ENCODE measurements at regions not wholly inside any gene's neighbourhood (a gene's known extent, or its start where the extent isn't known, plus 50 kb on each side); places are given as distances from the start of the nearest gene placed in this dataset.

- H3K23me2 ChIP-seq (ENCODE audit: insufficient read length, low read depth, low read length, poor library complexity, severe bottlenecking): no peaks in the 10 kb centered on the region
- no peak overlapping the region for H2BK20ac ChIP-seq (ENCODE audit: low read depth, low read length, poor library complexity, severe bottlenecking)
- no peak overlapping the region for H3K4me2 ChIP-seq (ENCODE audit: insufficient read depth, insufficient read length, low read length)
- no peak overlapping the region for H3K23ac ChIP-seq (ENCODE audit: insufficient read length, low read depth, low read length)
- H3K27ac ChIP-seq (ENCODE audit: insufficient read length, low read depth, low read length): no peak overlapping the region
- H3K27ac Mint-ChIP-seq: no peak overlapping the region
- H2BK15ac ChIP-seq (ENCODE audit: low read depth, low read length): no peak overlapping the region
- H3K79me1 ChIP-seq (ENCODE audit: insufficient read depth, low read depth, low read length, poor library complexity, severe bottlenecking): no peaks in the 10 kb centered on the region
- H2BK12ac ChIP-seq (ENCODE audit: insufficient read length, low read depth, low read length): no peak overlapping the region
- no peaks in the 10 kb centered on the region for H4K20me1 ChIP-seq (ENCODE audit: control insufficient read depth, insufficient read depth, insufficient read length)
- H2AK5ac ChIP-seq (ENCODE audit: insufficient read length, low read length): no peak overlapping the region
- H3K79me2 ChIP-seq (ENCODE audit: insufficient read depth, low read length): no peaks in the 10 kb centered on the region
- no peak overlapping the region for H3K18ac ChIP-seq (ENCODE audit: insufficient read length, low read depth, low read length)
- H3K4me1 ChIP-seq (ENCODE audit: insufficient read depth, low read length): no peaks in the 10 kb centered on the region
- no peak overlapping the region for H4K5ac ChIP-seq (ENCODE audit: insufficient read length, low read depth, low read length)
- no peak overlapping the region for H3K4ac ChIP-seq (ENCODE audit: low read depth, low read length)
- H4K8ac ChIP-seq (replicated peaks; ENCODE audit: insufficient read length, low read depth, low read length): no peak overlapping the region
- no peaks in the 10 kb centered on the region for H3K36me3 Mint-ChIP-seq (ENCODE audit: insufficient read depth in 1 of 3, low read depth in 3 of 3)
- H3K27me3 Mint-ChIP-seq (ENCODE audit: low read depth): no peaks in the 10 kb centered on the region
- H3K4me3 Mint-ChIP-seq: no peak overlapping the region
- H3K56ac ChIP-seq (ENCODE audit: insufficient read length, low read depth, low read length): no peak overlapping the region
- H3K14ac ChIP-seq (ENCODE audit: insufficient read depth, low read length): no peak overlapping the region
- DNase-seq: no peak
- no peaks in the 10 kb centered on the region for H3K27me3 ChIP-seq (ENCODE audit: insufficient read depth, low read length)
- H3K4me1 Mint-ChIP-seq: peaks cover 4 to 8% of the 10 kb centered on the region in 2 experiments; a peak in 2 of 4 replicates
- H3T11ph ChIP-seq (ENCODE audit: low read length): no peak overlapping the region
- no peak overlapping the region for H4K91ac ChIP-seq (ENCODE audit: insufficient read length, low read depth, low read length)
- no peak overlapping the region for H2BK5ac ChIP-seq (ENCODE audit: insufficient read length, low read length)
- no CpG with 5 or more reads among the region's 1 CpG for WGBS (ENCODE audit: extremely low coverage, insufficient read length, low lambda C conversion rate)
- TF ChIP-seq CTCF (conservative IDR thresholded peaks at IDR 0.05): no peak
- H3K9ac ChIP-seq (ENCODE audit: extremely low read depth, insufficient read length, low read length): no peak overlapping the region
- H2AFZ ChIP-seq (ENCODE audit: low read length): no peak overlapping the region
- no peaks in the 10 kb centered on the region; a peak in 2 of 5 replicates for H3K9me3 Mint-ChIP-seq
- H3K9me3 ChIP-seq (ENCODE audit: control insufficient read depth, low read depth, low read length): no peaks in the 10 kb centered on the region
- H2BK120ac ChIP-seq (ENCODE audit: low read depth, low read length, poor library complexity, severe bottlenecking): no peak overlapping the region
Measured at GRCh38 chr4:62711575-62711974, 1511.4 kb downstream of the ADGRL3 start.

Data from H9 (cell line).